ENCODE measurements at regions not wholly inside any gene's neighbourhood (a gene's known extent, or its start where the extent isn't known, plus 50 kb on each side); places are given as distances from the start of the nearest gene placed in this dataset.

- Histone ChIP-seq H3K4me3 (replicated peaks in 1 of 3; ENCODE audit: insufficient read depth in 1 of 3, low read depth in 1 of 3, low read length in 3 of 3) (no peak overlapping the region), H3K27ac (ENCODE audit: insufficient read depth, low read depth, low read length) (no peak overlapping the region), H3K9me1 (replicated peaks; ENCODE audit: control insufficient read depth, extremely low read depth, insufficient read depth, low read length) (no peaks in the 10 kb centered on the region), H3K79me2 (ENCODE audit: control insufficient read depth, insufficient read depth, low read length) (no peaks in the 10 kb centered on the region), H3K36me3 (ENCODE audit: control insufficient read depth in 2 of 2, extremely low read depth in 1 of 2, insufficient read depth in 2 of 2, low read length in 2 of 2) (no peaks in the 10 kb centered on the region), H3K4me2 (ENCODE audit: insufficient read depth, low read length) (no peak overlapping the region), H3K27me3 (ENCODE audit: control insufficient read depth in 2 of 2, insufficient read depth in 2 of 2, low read length in 2 of 2) (no peaks in the 10 kb centered on the region), H3K4me1 (ENCODE audit: control insufficient read depth, extremely low read depth, insufficient read depth, low read length) (no peaks in the 10 kb centered on the region), H2AFZ (ENCODE audit: low read depth, low read length) (no peak overlapping the region), H3K9me3 (replicated peaks; ENCODE audit: control insufficient read depth, insufficient read depth, low read length) (no peaks in the 10 kb centered on the region), H3K9ac (replicated peaks; ENCODE audit: extremely low read depth, insufficient read depth, low read length) (no peak overlapping the region), H4K20me1 (replicated peaks; ENCODE audit: control insufficient read depth, extremely low read depth, insufficient read depth, low read length) (no peaks in the 10 kb centered on the region)
- BruUV-seq (replicated peaks), result no TSS peak
- FAIRE-seq, result no peak
- no peak for TF ChIP-seq CTCF (IDR thresholded peaks at IDR 0.05; ENCODE audit: extremely low read depth in 1 of 2, insufficient read depth in 1 of 2, low read depth in 1 of 2, low read length in 2 of 2)
- no peak for TF ChIP-seq MYC (IDR thresholded peaks at IDR 0.05; ENCODE audit: low read depth, low read length)
- TF ChIP-seq FOS (IDR thresholded peaks at IDR 0.05; ENCODE audit: borderline replicate concordance, insufficient read depth, low read length), result no peak
- no peak for TF ChIP-seq MAX (IDR thresholded peaks at IDR 0.05; ENCODE audit: insufficient read depth, insufficient read length)
- no peak for TF ChIP-seq GATA2 (IDR thresholded peaks at IDR 0.05; ENCODE audit: insufficient read depth, insufficient read length, low read depth, low read length)
- no peak for TF ChIP-seq EZH2 (IDR thresholded peaks at IDR 0.05; ENCODE audit: borderline replicate concordance, low read depth, low read length, severe bottlenecking)
- TF ChIP-seq POLR2A (IDR thresholded peaks at IDR 0.05; ENCODE audit: low read depth, low read length), result no peak
- TF ChIP-seq POLR2AphosphoS5 (IDR thresholded peaks at IDR 0.05; ENCODE audit: insufficient read depth, low read depth, low read length), result no peak
- no peak for TF ChIP-seq JUN (IDR thresholded peaks at IDR 0.05; ENCODE audit: borderline replicate concordance, insufficient read depth, insufficient read length, low read depth)
- dilution Hi-C loops (cut with MboI; ENCODE audit: extremely low pct_ligation_motif_present, low sequenced_read_pairs), result no loop called here
- DNase-seq (ENCODE audit: low read depth, low spot score), result no peak
- intact Hi-C loops (cut with micrococcal nuclease), result no loop called here
- ChIA-PET CTCF (no interaction called here), POLR2A (no interaction called here)
Observed at GRCh38 chr6:115854866-115855665, 205.6 kb downstream of the FRK start.
